Middle frontal gyrus (tissue), 1 donor: ENCODE measurements at regions not wholly inside any gene's neighbourhood (a gene's known extent, or its start where the extent isn't known, plus 50 kb on each side); places are given as distances from the start of the nearest gene placed in this dataset.
"Not testable (repeated sequence)": the region's sequence is repeated elsewhere in the genome, so short reads cannot be mapped to it uniquely, and the experiment has no call there.

Experiments used
- DNase-seq: peaks from one replicate; pipeline ENCODE4 v3.0.0-alpha.2; 2015; ENCODE audit warnings: low spot score; ENCODE audit errors: extremely low spot score

DNA sequence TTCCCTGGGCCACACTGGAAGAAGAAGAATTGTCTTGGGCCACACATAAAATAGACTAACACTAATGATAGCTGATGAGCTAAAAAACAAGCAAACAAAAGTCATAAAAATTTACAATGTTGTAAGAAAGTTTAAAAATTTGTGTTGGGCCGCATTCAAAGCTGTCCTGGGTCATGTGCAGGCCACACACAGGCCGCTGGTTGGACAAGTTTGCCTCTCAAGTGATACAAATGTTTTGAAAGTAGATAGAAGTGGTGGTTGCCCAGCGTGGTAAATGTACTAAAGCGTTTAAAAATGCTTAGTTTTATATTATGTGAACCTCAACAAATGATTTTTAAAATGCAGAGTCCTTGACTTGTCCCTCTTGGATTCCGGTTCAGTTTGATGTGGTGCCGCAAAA lies 94.9 kb upstream of the TBCA start:
- DNase-seq: no peak

DNA sequence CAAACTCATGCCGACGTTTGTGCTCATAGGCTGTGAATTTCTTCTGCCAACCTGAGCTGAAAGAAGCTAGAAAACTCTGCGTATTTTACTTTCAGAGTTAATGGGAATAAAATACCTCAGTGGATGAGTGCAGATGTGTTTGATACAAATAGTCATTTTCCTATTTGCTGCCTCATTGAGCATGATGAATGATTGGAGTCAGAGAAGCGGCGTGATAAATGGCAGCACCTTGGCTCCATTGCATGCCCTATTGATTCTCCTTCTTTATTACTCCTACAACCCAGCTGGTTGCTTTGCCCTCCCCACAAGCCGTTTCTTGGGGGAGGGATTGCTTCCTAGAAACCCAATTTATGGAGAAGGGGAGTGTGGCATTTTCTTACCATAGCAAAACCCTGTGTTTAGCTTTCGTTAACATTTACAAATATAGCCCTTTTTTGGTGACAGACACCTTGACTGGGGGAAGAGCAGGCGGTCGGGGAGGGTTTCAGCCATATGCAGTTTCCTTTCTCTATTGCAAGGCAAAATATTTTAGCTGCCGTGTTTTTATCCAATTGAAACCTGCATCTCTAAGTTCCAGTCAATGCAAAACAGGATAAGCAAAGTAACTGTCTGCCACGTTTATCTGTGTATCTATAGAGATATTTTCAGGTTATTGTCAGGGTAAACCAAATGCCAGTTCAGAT lies 93.1 kb upstream of the TBCA start:
- DNase-seq: no peak

DNA sequence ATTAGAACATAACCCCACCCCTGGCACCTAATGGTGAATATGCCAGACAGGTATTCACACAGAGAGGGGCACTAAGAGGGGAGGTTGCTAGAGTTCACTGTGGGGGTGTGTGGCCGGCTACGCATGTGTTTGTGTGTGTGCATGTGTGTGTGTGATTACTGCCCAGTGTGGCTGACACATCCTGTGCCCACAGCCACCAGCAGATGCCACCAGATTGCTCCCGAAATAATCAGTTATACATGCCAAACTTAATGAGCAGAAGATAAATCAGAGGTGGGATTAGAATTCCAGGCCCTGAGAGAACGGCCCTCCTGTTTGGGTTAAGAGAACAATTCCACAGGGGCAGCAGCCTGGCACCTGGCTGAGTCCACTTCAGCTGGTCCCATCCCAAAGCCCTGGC lies 91.8 kb upstream of the TBCA start:
- no peak for DNase-seq

DNA sequence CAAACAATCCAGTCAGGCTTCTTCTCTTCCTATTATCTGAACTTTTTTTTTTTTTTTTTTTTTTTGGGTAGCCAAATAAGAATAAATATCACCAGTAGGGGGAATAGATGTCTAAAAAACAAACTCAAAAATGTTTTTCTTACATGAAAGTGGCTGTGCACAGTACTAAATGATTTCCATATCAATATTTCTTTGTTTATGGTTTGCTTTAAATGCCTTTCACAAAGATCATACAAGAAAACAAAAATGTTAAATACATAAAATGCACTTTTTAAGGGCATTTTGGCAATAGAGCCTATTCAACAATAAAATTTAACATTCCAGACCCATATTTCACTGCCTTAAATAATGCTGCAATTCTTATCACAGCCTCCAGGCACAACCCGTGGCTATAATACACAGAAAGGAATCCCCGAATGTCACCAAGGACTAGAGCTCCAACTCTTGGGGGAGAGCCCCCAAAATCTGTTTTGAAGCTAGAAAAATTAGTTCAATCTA lies 91.1 kb upstream of the TBCA start:
- no peak for DNase-seq

DNA sequence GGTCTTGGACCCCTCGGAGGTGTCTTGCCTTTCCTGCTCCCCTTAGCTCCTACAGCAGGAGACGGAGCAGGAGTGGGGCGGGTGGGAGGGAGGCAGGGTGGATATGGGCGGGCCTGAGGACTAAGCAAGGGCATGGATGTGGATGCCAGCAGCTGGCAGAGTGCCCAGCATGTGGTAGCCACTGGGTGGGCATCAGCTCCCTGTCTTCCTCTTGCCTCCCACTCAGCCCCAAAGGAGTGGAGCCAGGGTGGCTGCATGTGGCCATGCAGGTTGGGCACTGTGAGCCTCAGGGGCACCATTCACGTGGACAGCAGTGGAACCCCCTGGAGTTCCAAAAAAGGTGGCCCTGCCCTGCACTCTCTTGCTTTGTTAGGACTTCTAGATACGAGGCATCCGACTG lies 90.1 kb upstream of the TBCA start:
- DNase-seq: no peak

DNA sequence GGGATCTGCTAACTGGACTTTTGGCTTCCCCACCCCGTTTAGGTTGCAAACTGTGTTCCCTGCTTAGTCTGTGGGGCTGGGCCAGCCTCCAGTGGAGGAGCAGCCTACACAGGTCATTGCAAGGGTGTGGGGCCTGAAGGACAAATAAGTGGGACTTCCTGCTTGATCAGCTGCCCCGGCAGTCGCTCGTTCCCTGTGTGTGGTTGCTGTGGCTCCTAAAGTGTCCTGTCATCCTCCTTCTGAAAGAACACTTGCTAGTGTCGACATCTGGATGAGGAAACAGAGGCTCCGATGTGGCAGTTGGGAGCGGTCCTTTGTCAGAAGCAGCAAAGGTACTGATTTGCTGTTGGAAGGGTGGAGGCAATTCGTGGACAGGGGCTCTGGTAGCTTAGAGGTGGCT lies 88.9 kb upstream of the TBCA start:
- no peak for DNase-seq

DNA sequence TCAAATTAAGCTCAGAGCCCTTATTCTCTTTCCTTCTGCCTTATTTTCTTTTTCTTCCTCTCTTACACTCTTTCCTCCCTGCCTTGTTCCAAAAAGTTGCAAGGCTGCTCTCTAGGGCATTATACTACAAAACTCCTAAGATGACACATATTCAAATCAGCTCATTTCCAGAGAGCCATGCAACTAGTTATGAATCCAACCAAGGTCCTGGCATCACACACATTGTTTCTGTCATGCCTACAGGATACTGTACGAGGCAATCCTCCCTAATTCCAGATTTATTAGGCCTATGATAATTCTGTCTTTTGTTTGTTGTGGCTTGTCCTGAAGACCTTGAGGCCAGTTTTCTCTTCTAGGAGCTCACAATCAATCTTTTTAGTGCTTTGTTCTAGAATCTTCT lies 87.0 kb upstream of the TBCA start:
- DNase-seq: no peak

DNA sequence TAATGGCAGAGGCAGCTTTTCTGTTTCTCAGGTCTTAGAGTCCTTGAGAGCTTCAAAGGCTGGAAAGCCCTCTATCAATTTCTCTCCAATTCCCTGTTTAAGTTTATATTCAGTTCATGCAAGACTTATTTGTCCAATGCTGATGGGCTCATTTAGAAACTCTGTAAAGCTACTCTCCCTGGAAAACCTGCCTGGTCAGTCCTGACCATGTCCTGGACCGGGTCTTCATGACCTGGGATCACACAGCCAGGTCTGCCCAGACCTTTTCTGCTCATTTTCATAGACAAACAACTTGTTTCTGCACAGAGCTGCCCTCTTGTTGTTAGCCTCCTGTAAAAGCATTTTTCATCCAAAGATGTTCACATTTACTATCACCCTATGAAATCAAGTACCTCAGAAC lies 85.4 kb upstream of the TBCA start:
- DNase-seq: no peak

DNA sequence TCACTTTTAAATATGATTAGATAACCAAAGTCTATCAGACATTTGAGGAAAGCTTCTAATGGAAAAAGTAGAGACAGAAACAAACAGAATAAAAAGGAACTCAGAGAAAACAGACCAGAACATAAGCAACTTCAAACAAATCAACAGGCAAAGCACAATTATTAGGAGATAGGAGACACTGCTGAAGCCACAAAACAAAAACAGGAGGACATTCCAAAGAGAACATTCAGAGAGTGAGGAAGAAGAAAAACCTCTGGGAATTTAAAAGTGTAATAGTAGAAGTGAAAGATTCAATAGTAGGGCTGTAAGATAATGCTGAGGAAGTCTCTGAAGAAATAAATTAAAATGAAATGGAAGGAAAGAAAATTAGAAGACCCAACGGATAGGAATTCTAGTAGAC lies 83.2 kb upstream of the TBCA start:
- DNase-seq: no peak

DNA sequence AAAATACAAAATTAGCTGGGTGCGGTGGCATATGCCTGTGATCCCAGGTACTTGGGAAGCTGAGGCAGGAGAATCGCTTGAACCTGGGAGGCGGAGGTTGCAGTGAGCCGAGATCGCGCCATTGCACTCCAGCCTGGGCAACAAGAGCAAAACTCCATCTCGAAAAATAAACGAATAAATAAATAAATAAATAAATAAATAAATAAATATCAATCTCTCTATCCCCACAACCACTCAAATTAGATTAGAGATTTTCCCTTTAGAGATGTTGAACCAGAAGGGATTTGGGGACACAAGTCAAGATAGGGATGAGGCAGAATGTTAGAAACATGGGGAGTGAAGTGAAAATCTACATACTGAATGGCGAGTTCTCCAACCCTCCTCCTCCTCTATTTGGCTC lies 82.5 kb upstream of the TBCA start:
- DNase-seq: not testable (repeated sequence)

DNA sequence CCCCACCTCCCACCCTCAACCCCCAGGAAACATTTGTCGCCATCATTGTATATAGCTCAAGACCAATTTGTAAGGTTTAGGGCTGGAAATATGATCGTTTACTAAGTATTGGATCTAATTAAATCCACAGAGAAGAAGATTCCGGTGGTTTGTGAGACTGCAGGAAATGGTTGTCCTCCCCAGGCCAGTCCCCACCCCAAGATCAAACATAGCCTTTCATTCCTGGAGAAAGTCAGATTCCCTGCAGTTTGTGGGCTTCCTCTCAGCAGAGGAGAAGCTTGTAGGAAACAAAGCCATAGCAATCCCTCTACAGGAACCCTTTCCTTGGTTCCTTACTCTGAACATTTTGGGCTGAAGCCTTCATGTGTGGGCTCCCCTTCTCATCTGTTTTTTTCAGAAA lies 79.2 kb upstream of the TBCA start:
- DNase-seq: no peak

DNA sequence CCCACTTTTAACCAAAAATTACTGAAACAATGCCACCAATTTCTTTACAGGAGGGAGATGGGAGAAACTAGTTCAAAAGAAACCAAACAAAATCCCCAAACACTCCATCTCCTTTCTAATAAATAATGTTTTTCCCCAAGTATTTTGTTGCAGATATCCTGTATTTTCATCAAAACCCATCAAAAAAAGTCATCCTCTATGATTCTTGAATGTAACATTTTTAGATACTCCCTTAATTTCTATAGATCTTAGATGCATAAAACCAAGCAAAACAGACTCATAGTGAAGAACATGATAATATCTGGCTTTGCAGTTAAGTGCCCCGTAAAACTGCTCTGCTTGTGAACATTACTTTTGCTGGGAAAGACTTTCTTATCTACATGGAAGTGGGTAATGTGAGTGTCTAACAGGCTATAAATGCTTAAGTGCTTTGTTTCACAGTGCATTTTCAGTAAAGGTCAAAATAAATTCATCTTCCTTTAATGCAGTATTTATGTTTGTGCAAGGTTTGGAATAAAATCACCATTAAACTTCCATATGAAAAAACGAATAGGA lies 77.3 kb upstream of the TBCA start:
- no peak for DNase-seq

DNA sequence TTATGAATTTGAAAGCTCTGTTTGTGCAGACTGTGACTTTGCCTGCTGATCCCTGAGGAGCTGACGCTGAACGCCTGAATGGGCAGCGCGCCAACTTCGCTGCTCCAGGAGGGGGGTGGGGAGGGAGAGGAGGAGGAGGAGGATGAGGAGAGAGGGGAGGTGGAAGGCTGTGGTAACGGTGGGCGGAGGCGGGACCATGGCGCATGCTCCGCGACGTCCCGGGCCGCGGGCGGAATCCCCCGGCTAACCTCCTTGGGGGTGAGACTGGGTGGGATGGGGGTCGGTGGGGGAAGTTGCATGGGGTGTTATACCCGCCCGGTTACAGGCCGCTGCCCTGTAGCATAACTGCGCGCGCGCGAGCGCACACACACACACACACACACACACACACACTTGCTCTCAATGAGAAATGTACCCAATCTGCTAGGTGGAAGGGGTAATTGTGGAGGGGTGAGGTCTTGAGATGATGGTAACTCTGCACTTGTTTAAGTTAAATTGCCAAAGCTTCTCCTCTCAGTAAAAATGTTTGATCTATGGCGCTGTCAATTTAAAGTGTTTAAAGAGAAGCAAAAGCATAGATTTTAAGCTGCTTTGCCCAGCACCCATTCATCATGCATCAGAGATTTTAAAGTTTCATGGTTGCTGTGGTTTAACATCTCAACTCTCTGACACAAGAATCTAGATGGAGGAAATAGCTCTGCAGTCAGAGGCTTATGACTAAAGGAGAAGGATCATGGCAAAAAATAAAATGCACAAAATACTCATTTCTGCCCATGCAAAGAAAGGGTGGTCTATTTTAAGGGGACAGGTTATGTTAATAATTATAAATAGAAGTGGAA lies 76.6 kb upstream of the TBCA start:
- DNase-seq: no peak

DNA sequence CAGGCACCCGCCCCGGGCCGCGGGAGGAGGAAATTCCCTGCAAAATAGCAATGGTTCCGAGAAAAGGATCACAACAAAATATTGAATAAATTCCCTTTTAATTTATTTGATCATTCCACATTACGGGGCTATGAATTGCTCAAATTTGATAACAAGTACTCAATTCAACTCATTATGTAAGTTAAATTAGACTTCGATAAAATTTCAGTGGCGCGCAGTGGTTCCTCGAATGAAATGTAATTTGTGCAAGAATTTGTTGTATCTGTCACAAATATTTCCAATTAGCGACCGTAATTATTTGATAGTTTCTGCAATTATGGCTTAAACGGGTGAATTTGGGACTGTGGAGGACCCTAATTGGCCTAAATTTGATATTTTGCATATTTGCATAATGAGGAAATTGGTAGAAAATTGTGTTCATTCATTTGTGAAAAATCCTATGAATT lies 76.0 kb upstream of the TBCA start:
- DNase-seq: no peak

DNA sequence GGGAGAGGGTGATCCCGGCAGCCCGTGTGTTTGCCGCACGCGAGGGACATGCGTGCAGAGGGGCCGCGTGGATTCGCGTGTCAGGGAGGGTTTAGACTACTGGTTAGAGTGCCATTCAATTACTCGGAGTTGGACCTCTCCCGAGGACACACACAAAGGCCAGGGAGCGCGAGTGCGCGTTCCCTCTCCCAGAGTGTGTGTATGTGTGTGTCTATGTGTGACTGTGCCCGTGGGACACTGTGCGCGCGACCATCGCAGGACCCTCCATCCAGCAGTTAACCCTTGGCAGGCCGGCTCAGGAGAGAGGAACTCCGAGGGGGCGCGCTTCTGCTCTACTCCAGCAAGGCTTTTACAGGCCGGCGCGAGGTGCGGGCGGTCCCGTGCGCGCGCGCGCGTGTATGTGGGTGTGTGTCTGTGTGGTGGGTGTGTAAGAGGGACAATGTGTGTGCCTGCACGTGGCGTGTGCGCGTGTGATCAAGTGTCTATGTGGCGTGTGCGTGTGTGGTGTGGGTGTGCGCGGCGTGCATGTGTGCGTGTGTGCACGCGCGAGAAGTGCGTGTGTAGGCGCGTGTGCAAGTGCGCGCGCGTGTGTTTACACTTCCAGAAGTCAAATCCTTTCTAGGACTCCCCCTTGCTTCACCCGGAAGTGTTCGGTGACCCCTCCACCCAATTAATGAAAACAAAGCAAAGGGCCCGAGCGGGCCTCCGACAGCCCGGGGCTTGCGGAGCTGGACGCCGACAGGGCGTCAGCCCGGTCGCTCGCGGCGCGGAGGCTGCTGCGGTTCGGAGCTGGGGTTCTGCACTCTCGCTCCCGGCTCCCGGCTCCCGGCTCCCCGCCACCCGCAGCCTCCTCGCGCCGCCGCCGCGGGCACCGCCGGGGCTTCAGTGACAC lies 75.3 kb upstream of the TBCA start:
- no peak for DNase-seq

DNA sequence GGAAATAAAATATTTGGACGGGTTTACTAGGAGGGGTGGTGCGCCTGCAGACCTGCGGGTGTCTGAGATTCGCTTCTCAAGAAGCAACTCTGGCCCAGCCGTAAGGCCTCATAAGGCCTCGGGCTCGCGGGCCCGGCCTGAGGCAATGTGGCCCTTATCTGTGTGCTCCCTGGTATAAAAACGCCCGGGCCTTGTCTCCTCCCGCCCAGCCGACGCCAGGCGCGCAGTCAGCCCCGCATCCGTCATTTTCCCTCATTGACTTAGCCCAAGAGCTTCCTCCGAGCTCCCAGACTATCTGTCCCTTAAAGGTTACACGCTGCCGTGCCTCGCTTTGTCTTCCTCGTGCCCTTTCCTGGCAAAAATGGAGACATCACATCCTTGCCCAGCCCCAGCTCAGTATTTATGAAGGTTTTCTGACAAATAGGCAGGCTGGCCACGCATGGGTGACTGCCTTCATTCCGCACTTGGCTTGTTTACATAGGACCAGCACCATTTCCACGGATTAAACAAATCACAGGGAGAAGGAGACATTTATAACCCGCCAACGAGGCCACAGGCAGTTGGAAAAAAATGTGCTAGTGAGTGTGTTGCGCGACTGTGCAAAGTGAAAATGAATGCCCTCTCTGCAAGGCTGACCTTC lies 74.5 kb upstream of the TBCA start:
- DNase-seq: no peak

DNA sequence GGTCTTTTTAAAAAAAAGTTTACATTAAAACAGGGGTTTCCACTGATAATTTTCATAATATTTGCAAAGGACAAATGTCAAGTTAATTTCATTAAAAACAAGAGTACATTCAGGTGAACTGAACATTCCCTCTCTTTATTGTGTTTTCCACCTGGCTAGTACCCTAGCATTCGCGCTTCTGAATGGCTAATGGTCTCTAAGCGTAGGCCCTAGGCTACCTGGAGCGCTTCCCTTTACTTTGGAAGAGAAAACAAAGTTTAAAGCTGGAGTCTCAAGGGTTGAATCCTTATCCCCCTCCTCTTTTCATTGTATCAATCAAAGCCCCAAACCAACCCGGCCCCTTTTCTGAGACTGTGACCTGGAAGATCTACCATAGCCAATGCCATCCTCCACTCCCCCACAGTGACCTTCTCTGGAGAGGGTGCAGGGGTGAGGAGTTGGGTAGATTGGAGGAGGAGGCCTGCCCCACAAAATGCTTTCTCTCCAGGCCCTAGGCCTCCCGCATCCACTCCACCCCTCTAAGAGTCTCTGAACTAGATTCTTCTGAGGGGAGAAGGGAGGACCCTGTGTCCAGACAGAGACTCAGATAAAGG lies 73.3 kb upstream of the TBCA start:
- DNase-seq: no peak

DNA sequence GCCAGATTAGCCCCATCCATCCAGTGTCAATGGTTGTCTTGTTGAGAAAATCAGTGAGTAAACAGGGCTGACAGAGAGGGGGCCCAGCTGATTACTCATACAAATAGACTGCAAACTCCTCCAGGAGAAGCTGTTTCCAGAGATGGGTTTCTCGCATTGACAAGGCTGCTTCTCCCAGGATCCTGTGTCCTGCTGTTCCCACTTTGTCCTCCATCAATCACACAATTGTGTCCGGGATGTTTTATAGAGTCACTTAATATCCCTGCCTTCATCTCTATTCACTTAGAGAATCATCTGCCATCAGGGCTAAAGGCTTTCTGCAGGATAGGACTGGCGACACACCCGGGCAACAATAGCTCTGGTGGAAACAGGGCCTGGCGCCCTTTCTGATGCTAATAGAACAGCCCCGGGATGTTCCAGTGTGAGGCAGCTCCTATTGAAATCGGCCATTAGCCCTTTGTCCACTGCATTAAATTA lies 71.7 kb upstream of the TBCA start:
- DNase-seq: no peak

DNA sequence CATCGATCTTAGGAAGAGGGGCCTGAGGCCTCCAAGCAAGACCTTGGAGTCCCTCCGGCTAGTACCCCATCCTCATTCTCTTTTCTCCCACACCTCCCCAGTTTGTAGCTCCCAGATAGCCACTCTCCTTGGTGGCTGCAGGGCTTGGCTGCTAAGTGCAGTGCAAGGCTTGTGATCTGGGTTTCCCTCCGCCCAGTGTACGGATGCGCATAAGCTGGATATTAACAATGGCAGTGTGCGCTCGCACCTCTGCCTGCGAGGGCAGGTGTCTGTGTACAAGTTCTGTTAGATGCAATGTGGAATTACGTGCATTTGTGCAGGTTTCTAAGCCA lies 71.0 kb upstream of the TBCA start:
- DNase-seq: no peak

DNA sequence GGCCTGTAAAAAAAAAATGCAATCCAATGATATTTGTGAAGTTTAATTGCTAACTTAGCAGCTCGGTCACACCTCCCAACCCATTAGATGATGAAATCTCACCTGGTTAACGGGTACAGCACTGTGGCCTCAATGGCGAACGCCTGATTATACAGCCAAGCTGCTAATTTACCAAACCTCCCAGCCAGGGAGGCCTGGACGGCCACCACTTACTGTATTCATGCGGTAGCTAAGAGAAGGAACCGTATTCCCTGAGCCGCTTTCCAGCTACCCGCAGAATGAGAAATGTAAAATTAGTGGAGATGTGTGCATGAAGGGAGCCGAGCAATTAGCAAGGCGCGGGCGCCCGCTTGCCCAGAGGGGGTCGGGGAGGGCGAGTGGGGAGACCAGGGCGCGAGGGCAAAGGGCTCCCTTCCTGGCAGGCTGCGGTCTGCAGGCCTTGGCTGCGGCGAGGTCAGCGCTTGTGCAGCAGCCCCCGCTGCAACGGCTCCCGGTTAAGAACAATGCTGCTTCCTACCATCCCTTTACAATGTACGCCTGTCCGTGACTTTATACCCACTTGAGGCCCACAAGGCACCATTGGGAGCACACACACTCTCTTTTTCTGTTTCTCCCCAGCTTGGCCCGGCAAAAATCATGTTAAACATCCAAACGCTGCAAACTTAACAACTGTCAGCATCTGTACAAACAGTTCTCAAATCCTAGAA lies 70.4 kb upstream of the TBCA start:
- no peak for DNase-seq
